SU-DHL-6 (cell line): ENCODE measurements at regions not wholly inside any gene's neighbourhood (a gene's known extent, or its start where the extent isn't known, plus 50 kb on each side); places are given as distances from the start of the nearest gene placed in this dataset.

Experiments
- H2AFZ ChIP-seq: fragments of 200-600 bp; sonication (generic); 2 replicates; pipeline ENCODE4 v1.6.1; 2014; ENCODE audit warnings: low read depth, mild to moderate bottlenecking, moderate library complexity, mixed read lengths, antibody characterized with exemption, low read length; ENCODE audit not compliant: severe bottlenecking
- H3F3A ChIP-seq: fragments of 200-600 bp; shearing (Covaris generic); 2 replicates; pipeline ENCODE4 v1.6.0; 2016; ENCODE audit warnings: antibody characterized with exemption, mild to moderate bottlenecking; ENCODE audit not compliant: insufficient read depth
- H3K27ac ChIP-seq: fragments of 200-600 bp; sonication (generic); 2 replicates; pipeline ENCODE4 v1.5.1; 2016; ENCODE audit warnings: low read depth, mild to moderate bottlenecking, low read length, moderate library complexity, mixed read lengths
- H3K27me3 ChIP-seq: fragments of 200-600 bp; sonication (generic), shearing (Covaris generic); 2 replicates; pipeline ENCODE4 v1.6.0; 2014; ENCODE audit warnings: mild to moderate bottlenecking, low read length
- H3K36me3 ChIP-seq: fragments of 200-600 bp; sonication (generic); 2 replicates; pipeline ENCODE4 v1.6.1; 2014; ENCODE audit warnings: mild to moderate bottlenecking, low read length, mixed read lengths
- H3K4me2 ChIP-seq: fragments of 300-600, 200-600 bp; shearing (Covaris generic), sonication (generic); 2 replicates; pipeline ENCODE4 v1.6.0; 2014; ENCODE audit warnings: low read length, low read depth, mild to moderate bottlenecking; ENCODE audit not compliant: poor library complexity, severe bottlenecking
- H3K4me3 ChIP-seq: fragments of 200-600 bp; sonication (generic); 2 replicates; pipeline ENCODE4 v1.5.1; 2014; ENCODE audit warnings: antibody characterized with exemption, low read length, mild to moderate bottlenecking, mixed read lengths; ENCODE audit not compliant: insufficient read depth, poor library complexity, severe bottlenecking
- H3K79me2 ChIP-seq: fragments of 200-600 bp; sonication (generic); 2 replicates; pipeline ENCODE4 v1.6.1; 2014; ENCODE audit warnings: mild to moderate bottlenecking, low read length, moderate library complexity; ENCODE audit not compliant: insufficient read depth
- H3K9ac ChIP-seq: fragments of 200-600 bp; sonication (generic); 2 replicates; pipeline ENCODE4 v1.7.0; 2014; ENCODE audit warnings: mild to moderate bottlenecking, low read length
- H3K9me2 ChIP-seq: fragments of 200-600 bp; sonication (generic); replicated peaks from 2 replicates; pipeline ENCODE4 v1.6.1; 2014; ENCODE audit warnings: low read length; ENCODE audit not compliant: insufficient read depth
- H3K9me3 ChIP-seq: fragments of 200-600 bp; sonication (generic); 2 replicates; pipeline ENCODE4 v1.6.1; 2014; ENCODE audit warnings: low read length, mixed read lengths; ENCODE audit not compliant: insufficient read depth
- H4K20me1 ChIP-seq: fragments of 200-600 bp; sonication (generic); 2 replicates; pipeline ENCODE4 v1.6.1; 2014; ENCODE audit warnings: low read depth, mild to moderate bottlenecking, antibody characterized with exemption, low read length, moderate library complexity, mixed read lengths
- EZH2phosphoT487 ChIP-seq: fragments of 200-600 bp; sonication (generic), shearing (Covaris generic); conservative IDR thresholded peaks from 2 replicates; pipeline ENCODE4 v1.6.1; 2018; ENCODE audit warnings: mild to moderate bottlenecking, antibody characterized with exemption, low read length, moderate library complexity, mixed read lengths
- TF ChIP-seq, protein P1 (sequence below): fragments of 200-600 bp; sonication (generic); IDR thresholded peaks from one replicate; pipeline ENCODE4 v1.5.1; 2017; ENCODE audit warnings: antibody characterized with exemption, mild to moderate bottlenecking, low read length, moderate library complexity; ENCODE audit not compliant: insufficient read depth, poor library complexity, severe bottlenecking

DNA sequence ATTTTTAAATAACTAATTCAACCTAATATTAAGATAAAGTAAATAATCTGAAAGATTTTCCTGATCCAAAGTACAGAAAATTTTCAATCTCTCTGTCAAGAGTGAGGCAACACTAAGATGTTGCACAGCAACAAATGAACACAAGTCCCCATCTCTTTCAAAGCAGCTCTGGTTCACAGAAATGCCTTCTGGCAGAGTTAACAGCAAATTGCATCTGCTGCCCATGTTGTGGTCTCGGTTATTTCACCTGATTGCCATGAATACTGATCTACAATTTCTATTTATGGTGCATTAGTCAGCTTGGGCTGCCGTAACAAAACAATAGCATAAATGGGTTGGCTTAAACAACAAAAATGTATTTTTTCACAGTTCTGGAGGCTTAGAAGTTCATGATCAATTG lies 167.3 kb downstream of the BCHE start:
- no peaks in the 10 kb centered on the region for H3K27me3 ChIP-seq
- TF ChIP-seq, protein P1, sequence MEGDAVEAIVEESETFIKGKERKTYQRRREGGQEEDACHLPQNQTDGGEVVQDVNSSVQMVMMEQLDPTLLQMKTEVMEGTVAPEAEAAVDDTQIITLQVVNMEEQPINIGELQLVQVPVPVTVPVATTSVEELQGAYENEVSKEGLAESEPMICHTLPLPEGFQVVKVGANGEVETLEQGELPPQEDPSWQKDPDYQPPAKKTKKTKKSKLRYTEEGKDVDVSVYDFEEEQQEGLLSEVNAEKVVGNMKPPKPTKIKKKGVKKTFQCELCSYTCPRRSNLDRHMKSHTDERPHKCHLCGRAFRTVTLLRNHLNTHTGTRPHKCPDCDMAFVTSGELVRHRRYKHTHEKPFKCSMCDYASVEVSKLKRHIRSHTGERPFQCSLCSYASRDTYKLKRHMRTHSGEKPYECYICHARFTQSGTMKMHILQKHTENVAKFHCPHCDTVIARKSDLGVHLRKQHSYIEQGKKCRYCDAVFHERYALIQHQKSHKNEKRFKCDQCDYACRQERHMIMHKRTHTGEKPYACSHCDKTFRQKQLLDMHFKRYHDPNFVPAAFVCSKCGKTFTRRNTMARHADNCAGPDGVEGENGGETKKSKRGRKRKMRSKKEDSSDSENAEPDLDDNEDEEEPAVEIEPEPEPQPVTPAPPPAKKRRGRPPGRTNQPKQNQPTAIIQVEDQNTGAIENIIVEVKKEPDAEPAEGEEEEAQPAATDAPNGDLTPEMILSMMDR = no peak
- TF ChIP-seq EZH2phosphoT487 = no peak
- H3K36me3 ChIP-seq = no peaks in the 10 kb centered on the region
- H3F3A ChIP-seq = no peaks in the 10 kb centered on the region
- H4K20me1 ChIP-seq = no peaks in the 10 kb centered on the region
- peaks cover 9% of the 10 kb centered on the region; the same call in 1 of the 2 replicates for H3K9me3 ChIP-seq
- no peak overlapping the region for H3K27ac ChIP-seq
- H3K4me3 ChIP-seq = no peak overlapping the region
- no peak overlapping the region for H3K9ac ChIP-seq
- H3K9me2 ChIP-seq = no peaks in the 10 kb centered on the region; the same call in 1 of the 2 replicates
- no peak overlapping the region for H3K4me2 ChIP-seq
- no peaks in the 10 kb centered on the region for H3K79me2 ChIP-seq
- no peak overlapping the region for H2AFZ ChIP-seq

DNA sequence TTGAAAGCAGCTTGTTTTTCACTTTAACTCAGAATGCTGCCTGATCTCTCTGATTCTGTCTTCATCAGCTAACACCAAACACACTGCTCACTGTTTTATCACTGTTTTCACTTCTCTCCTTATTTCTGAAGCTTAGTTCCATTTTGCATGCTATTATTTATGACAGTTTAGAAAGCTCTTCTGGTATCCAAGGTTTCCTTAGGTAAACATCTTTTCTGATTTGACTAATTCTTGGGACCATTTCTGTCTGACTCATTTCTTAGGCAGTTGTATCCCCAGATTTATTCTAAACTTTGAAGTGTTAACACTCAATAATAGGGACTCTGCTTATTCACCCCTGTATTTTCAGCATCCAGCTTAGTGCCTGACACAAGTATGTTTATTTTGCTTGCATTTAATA lies 167.7 kb downstream of the BCHE start:
- Histone ChIP-seq H4K20me1 (no peaks in the 10 kb centered on the region), H3K9me2 (no peaks in the 10 kb centered on the region; the same call in 1 of the 2 replicates), H3K9ac (no peak overlapping the region), H3K36me3 (no peaks in the 10 kb centered on the region), H3K4me2 (no peak overlapping the region), H3K27ac (no peak overlapping the region), H3K9me3 (peaks cover 8% of the 10 kb centered on the region; the same call in 1 of the 2 replicates), H2AFZ (no peak overlapping the region), H3K4me3 (no peak overlapping the region), H3K27me3 (no peaks in the 10 kb centered on the region), H3F3A (no peaks in the 10 kb centered on the region), H3K79me2 (no peaks in the 10 kb centered on the region)
- no peak for TF ChIP-seq EZH2phosphoT487
- TF ChIP-seq, protein P1 = no peak

DNA sequence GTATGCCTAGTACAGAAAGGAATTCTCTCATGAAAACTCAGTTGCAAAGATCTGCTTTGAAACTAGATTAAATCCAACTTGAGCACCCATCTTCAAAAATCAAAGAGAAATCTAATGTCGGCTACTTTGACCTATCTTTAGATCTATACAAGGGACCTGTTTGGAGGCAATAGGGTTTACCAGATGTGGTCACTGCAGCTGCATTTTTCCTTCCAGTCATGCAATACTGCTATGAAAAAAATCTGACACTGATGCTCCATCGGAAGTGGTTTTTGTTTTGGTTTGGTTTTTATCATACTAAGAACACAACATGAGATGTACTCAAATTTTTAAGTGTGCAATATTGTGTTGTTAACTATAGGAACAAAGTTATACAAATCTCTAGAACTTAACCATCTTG lies 169.5 kb downstream of the BCHE start:
- H3K4me3 ChIP-seq = no peak overlapping the region
- H3F3A ChIP-seq = no peaks in the 10 kb centered on the region
- H3K9me3 ChIP-seq = no peaks in the 10 kb centered on the region
- H2AFZ ChIP-seq = no peak overlapping the region
- no peaks in the 10 kb centered on the region for H3K36me3 ChIP-seq
- no peaks in the 10 kb centered on the region for H3K27me3 ChIP-seq
- H4K20me1 ChIP-seq = no peaks in the 10 kb centered on the region
- no peaks in the 10 kb centered on the region for H3K79me2 ChIP-seq
- no peaks in the 10 kb centered on the region; the same call in 1 of the 2 replicates for H3K9me2 ChIP-seq
- H3K9ac ChIP-seq = no peak overlapping the region
- no peak overlapping the region for H3K4me2 ChIP-seq
- H3K27ac ChIP-seq = no peak overlapping the region
- TF ChIP-seq, protein P1 = no peak
- TF ChIP-seq EZH2phosphoT487 = no peak

DNA sequence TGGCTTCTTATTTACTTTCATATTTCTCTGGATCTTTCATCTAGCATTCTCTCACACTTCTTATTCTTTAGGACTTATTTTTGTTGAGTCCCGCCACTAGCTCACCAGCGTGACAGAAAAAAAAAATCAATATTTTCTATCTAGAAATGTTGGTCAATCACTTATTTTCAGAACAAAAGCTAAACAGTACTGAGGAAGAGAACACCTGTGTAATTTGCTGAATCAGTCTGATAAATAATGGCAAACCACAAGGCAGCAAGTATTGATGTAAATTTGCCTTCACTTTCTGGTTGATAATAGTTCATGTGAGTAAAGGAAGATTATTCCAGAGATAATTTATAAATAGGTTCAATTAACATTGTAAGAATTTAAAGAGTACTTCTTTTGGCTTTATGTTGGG lies 179.2 kb downstream of the BCHE start:
- Histone ChIP-seq H3F3A (no peaks in the 10 kb centered on the region), H3K27ac (no peak overlapping the region), H3K4me2 (no peak overlapping the region), H2AFZ (no peak overlapping the region), H3K9me3 (no peaks in the 10 kb centered on the region), H3K9ac (no peak overlapping the region), H4K20me1 (no peaks in the 10 kb centered on the region), H3K79me2 (no peaks in the 10 kb centered on the region), H3K9me2 (no peaks in the 10 kb centered on the region), H3K27me3 (no peaks in the 10 kb centered on the region), H3K4me3 (no peak overlapping the region), H3K36me3 (no peaks in the 10 kb centered on the region)
- no peak for TF ChIP-seq EZH2phosphoT487
- TF ChIP-seq, protein P1 = no peak
